ENCODE measurements at regions not wholly inside any gene's neighbourhood (a gene's known extent, or its start where the extent isn't known, plus 50 kb on each side); places are given as distances from the start of the nearest gene placed in this dataset.

DNA sequence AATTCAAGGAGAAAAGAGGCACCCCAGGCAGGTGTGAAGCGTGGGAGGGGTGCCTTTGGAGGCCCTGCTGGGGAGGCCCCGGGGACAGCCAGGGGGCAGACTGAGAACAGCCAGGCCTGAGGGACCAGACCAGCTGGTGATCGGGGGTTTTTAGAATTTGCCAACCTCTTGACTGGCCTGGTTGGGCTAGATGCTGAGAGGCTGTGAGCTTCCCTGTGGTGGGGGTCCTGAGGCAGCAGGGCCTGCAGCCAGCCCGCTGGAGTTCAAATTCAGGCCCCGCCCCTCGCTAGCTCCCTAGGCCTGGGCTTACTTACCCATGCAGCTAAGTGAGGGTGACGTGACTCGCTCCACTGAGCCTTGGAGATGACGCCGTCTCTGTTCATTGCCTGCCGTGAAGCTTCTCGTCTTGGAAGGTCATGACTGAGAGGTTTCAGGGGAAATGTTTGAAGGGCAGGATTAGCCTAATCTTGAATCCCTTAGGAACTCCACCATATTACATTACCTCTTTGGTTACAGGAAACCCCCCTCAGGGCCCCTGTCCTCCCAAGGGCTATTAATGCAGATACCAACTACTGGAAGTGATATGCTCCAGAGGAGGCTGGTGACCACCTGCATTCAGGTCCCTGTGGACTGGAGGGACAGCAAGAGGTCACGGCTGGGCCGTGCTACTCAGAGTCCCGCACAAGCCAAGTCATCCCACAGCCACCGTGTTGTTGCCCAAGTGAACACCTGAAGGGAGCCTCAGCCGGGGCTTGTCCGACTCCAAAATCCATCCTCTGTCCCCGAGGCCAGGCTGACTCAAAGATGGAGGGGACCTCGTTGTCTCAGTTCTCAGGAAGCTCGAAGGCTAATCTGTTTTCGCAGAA lies 73.9 kb upstream of the DUSP22 start:
- intact Hi-C loops (cut with micrococcal nuclease), result no loop called here
- H3K27me3 Mint-ChIP-seq (ENCODE audit: insufficient read depth, unreplicated experiment), result no peaks in the 10 kb centered on the region
- H3K4me3 Mint-ChIP-seq (ENCODE audit: unreplicated experiment), result no peak overlapping the region
- DNase-seq (ENCODE audit: unreplicated experiment), result no peak
- no peak overlapping the region for H3K27ac Mint-ChIP-seq (ENCODE audit: low read depth, unreplicated experiment)
- BruUV-seq (replicated peaks), result no TSS peak
- no peak for TF ChIP-seq CTCF (IDR thresholded peaks at IDR 0.05; ENCODE audit: unreplicated experiment)
- no peaks in the 10 kb centered on the region for H3K36me3 Mint-ChIP-seq (ENCODE audit: insufficient read depth, unreplicated experiment)
- peaks cover 34% of the 10 kb centered on the region for H3K4me1 Mint-ChIP-seq (ENCODE audit: insufficient read depth, unreplicated experiment)
- ChIA-PET POLR2A (interaction anchor here (0.6 to 3.6 kb wide), 4 partner anchors 29 to 1118 kb away, joined by 3 to 22 read pairs (median 4); partner anchors contain the start of gene DUSP22), CTCF (interaction anchor here (1.0 kb wide), 1 partner anchor 27 kb away, joined by 3 read pairs; no protein-coding TSS in a partner anchor)
- no peaks in the 10 kb centered on the region for H3K9me3 Mint-ChIP-seq (ENCODE audit: unreplicated experiment)

DNA sequence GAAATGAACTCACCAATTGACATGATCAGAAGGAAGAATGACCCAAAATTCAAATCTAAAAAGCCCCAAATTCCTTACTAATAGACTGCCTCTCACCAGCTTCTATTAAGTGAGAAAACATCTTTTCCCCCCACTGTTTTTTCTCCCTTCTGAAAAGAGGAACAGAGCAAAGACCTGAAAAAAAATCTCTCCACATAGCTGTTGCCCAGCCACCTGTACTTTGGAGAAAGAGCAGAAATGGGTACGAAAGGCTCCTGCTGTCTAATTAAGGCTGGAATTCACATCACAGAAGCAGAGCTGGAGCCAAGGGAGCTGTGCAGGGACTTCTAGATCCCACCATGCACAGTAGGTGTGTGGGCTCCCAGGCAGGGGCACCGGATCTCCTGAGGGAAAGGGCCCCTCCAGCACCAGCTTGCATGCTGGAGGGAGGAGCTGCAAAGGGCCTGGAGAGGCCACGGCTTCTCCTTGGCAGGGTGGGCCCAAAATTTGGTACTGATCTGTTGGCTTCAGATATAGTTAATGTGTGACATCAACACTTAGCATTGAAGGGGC lies 73.2 kb upstream of the DUSP22 start:
- DNase-seq (ENCODE audit: unreplicated experiment), result no peak
- intact Hi-C loops (cut with micrococcal nuclease), result no loop called here
- H3K4me1 Mint-ChIP-seq (ENCODE audit: insufficient read depth, unreplicated experiment), result peaks cover 41% of the 10 kb centered on the region
- TF ChIP-seq CTCF (IDR thresholded peaks at IDR 0.05; ENCODE audit: unreplicated experiment), result no peak
- no peak overlapping the region for H3K27ac Mint-ChIP-seq (ENCODE audit: low read depth, unreplicated experiment)
- no peaks in the 10 kb centered on the region for H3K36me3 Mint-ChIP-seq (ENCODE audit: insufficient read depth, unreplicated experiment)
- H3K27me3 Mint-ChIP-seq (ENCODE audit: insufficient read depth, unreplicated experiment), result no peaks in the 10 kb centered on the region
- ChIA-PET CTCF (no interaction called here), POLR2A (interaction anchor here (0.6 kb wide), 2 partner anchors 30 to 1117 kb away, joined by 3 to 4 read pairs; no protein-coding TSS in a partner anchor)
- H3K4me3 Mint-ChIP-seq (ENCODE audit: unreplicated experiment), result no peak overlapping the region
- BruUV-seq (replicated peaks), result no TSS peak
- no peaks in the 10 kb centered on the region for H3K9me3 Mint-ChIP-seq (ENCODE audit: unreplicated experiment)

- POLR2A ChIA-PET, result no interaction called here
- Mint-ChIP-seq H3K36me3 (ENCODE audit: insufficient read depth, unreplicated experiment) (no peaks in the 10 kb centered on the region), H3K27ac (ENCODE audit: low read depth, unreplicated experiment) (no peak overlapping the region), H3K4me3 (ENCODE audit: unreplicated experiment) (no peak overlapping the region), H3K27me3 (ENCODE audit: insufficient read depth, unreplicated experiment) (no peaks in the 10 kb centered on the region), H3K4me1 (ENCODE audit: insufficient read depth, unreplicated experiment) (peaks cover 43% of the 10 kb centered on the region), H3K9me3 (ENCODE audit: unreplicated experiment) (no peaks in the 10 kb centered on the region)
- peak; percentile 85 for DNase-seq (ENCODE audit: unreplicated experiment)
- CTCF ChIA-PET, result no interaction called here
- intact Hi-C loops (cut with micrococcal nuclease), result loop anchor here (5.0 kb wide), 1 partner anchor 32 kb away; no protein-coding TSS in a partner anchor
- no TSS peak for BruUV-seq (replicated peaks)
- no peak for TF ChIP-seq CTCF (IDR thresholded peaks at IDR 0.05; ENCODE audit: unreplicated experiment)
Measured at GRCh38 chr6:219641-220198, 72.6 kb upstream of the DUSP22 start.

DNA sequence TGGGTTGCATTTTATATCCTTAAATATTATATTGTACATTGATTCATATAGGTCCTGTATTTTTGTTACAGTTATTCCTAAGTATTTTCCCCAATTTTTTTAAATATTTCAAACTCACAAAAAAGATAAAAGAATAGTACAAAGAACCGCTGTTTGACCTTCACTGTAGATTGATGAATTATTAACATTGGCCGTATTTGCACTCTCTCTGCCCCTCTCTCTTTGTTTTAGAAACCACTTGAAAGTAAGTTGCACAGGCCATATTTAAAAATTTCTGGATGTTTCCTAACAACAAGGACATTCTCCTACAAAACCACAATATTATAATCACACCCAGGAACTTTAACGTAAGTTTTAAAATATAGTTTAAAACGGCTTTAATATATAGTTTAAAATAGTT lies 72.0 kb upstream of the DUSP22 start:
- H3K36me3 Mint-ChIP-seq (ENCODE audit: insufficient read depth, unreplicated experiment), result no peaks in the 10 kb centered on the region
- TF ChIP-seq CTCF (IDR thresholded peaks at IDR 0.05; ENCODE audit: unreplicated experiment), result no peak
- H3K4me3 Mint-ChIP-seq (ENCODE audit: unreplicated experiment), result no peak overlapping the region
- H3K9me3 Mint-ChIP-seq (ENCODE audit: unreplicated experiment), result no peaks in the 10 kb centered on the region
- no peak for DNase-seq (ENCODE audit: unreplicated experiment)
- CTCF ChIA-PET, result interaction anchor here (1.0 kb wide), 1 partner anchor 73 kb away, joined by 3 read pairs; no protein-coding TSS in a partner anchor
- H3K4me1 Mint-ChIP-seq (ENCODE audit: insufficient read depth, unreplicated experiment), result peaks cover 43% of the 10 kb centered on the region
- no peak overlapping the region for H3K27ac Mint-ChIP-seq (ENCODE audit: low read depth, unreplicated experiment)
- POLR2A ChIA-PET, result interaction anchor here (0.6 kb wide), 1 partner anchor 73 kb away, joined by 3 read pairs; no protein-coding TSS in a partner anchor
- intact Hi-C loops (cut with micrococcal nuclease), result loop anchor here (5.0 kb wide), 1 partner anchor 33 kb away; no protein-coding TSS in a partner anchor
- H3K27me3 Mint-ChIP-seq (ENCODE audit: insufficient read depth, unreplicated experiment), result no peaks in the 10 kb centered on the region
- BruUV-seq (replicated peaks), result no TSS peak

All from MCF 10A (cell line).